Thyroid gland (tissue), 4 donors: ENCODE measurements at regions not wholly inside any gene's neighbourhood (a gene's known extent, or its start where the extent isn't known, plus 50 kb on each side); places are given as distances from the start of the nearest gene placed in this dataset.

Experiments used
- DNase-seq, 2 donors: peaks; one replicate each; pipeline ENCODE4 v3.0.0-alpha.2; 2019
- H3K27ac ChIP-seq, 3 donors: fragments of 200-600 bp; sonication (generic); 1 replicate in 2 of 3; 2 replicates in 1 of 3; pipeline ENCODE4 v1.5.1; 2016 to 2019; ENCODE audit warnings: mild to moderate bottlenecking in 1 of 3, moderate library complexity in 1 of 3
- H3K27me3 ChIP-seq: fragments of 200-600 bp; sonication (generic); one replicate; pipeline ENCODE4 v1.5.1; 2019
- H3K36me3 ChIP-seq, 2 donors: fragments of 200-600 bp; sonication (generic); one replicate each; pipeline ENCODE4 v1.5.1; 2016 to 2019
- H3K4me1 ChIP-seq, 2 donors: fragments of 200-600 bp; sonication (generic); one replicate each; pipeline ENCODE4 v1.5.1; 2017 to 2019
- H3K4me3 ChIP-seq, 3 donors: fragments of 200-600 bp; sonication (generic); replicated peaks in 1 of 3; 1 replicate in 2 of 3; 2 replicates in 1 of 3; pipeline ENCODE4 v1.5.1; 2016; ENCODE audit warnings: mild to moderate bottlenecking in 1 of 3
- H3K9me3 ChIP-seq: fragments of 200-600 bp; sonication (generic); one replicate; pipeline ENCODE4 v1.5.1; 2017
- CTCF ChIP-seq, 6 experiments: fragments of 200-600 bp in 3 of 6; fragments of 450-650 bp in 3 of 6; sonication (generic) in 3 of 6; IDR thresholded peaks; one replicate each; pipeline ENCODE4 v1.5.1; 2016 to 2019; ENCODE audit warnings: antibody characterized with exemption in 6 of 6, mild to moderate bottlenecking in 2 of 6, inconsistent platforms in 1 of 6, moderate library complexity in 1 of 6
- POLR2A ChIP-seq, 2 donors: fragments of 450-650 bp; IDR thresholded peaks; one replicate each; pipeline ENCODE4 v1.6.1; 2017; ENCODE audit warnings: antibody characterized with exemption in 2 of 2, mild to moderate bottlenecking in 2 of 2, moderate library complexity in 1 of 2
- WGBS, 2 donors: methylation state at CpG; one replicate each; pipeline ENCODE4 v1.1.5; 2017; 5-methylcytosine and 5-hydroxymethylcytosine counted together
- intact Hi-C: fragments of 100-400 bp; cut with DNase I; formaldehyde crosslinking; loops from one replicate; pipeline ENCODE4 v1.15.1; 2023

GRCh38 chr10:130782467-130782866 lies 529.1 kb downstream of the TCERG1L start:
- H3K36me3 ChIP-seq = no peaks in the 10 kb centered on the region
- H3K4me3 ChIP-seq = no peak overlapping the region
- 72 to 77% methylated on average over 10 to 11 of the region's 11 CpGs for WGBS, 2 donors
- H3K27ac ChIP-seq = no peak overlapping the region
- no peaks in the 10 kb centered on the region for H3K27me3 ChIP-seq
- no peaks in the 10 kb centered on the region for H3K4me1 ChIP-seq
- no peaks in the 10 kb centered on the region for H3K9me3 ChIP-seq
- no peak for TF ChIP-seq CTCF (IDR thresholded peaks at IDR 0.05)
- no peak for TF ChIP-seq POLR2A (IDR thresholded peaks at IDR 0.05)
- DNase-seq = no peak
- intact Hi-C loops = no loop called here

GRCh38 chr10:130784326-130784725 lies 527.2 kb downstream of the TCERG1L start:
- intact Hi-C loops = no loop called here
- TF ChIP-seq CTCF (IDR thresholded peaks at IDR 0.05) = no peak
- TF ChIP-seq POLR2A (IDR thresholded peaks at IDR 0.05) = no peak
- Histone ChIP-seq H3K4me1 (no peaks in the 10 kb centered on the region), H3K27ac (no peak overlapping the region), H3K4me3 (no peak overlapping the region), H3K36me3 (no peaks in the 10 kb centered on the region), H3K27me3 (no peaks in the 10 kb centered on the region), H3K9me3 (no peaks in the 10 kb centered on the region)
- no peak for DNase-seq
- 77 to 79% methylated on average over 6 to 7 of the region's 12 CpGs for WGBS, 2 donors

- no peak for DNase-seq
- intact Hi-C loops = no loop called here
- Histone ChIP-seq H3K4me1 (no peaks in the 10 kb centered on the region), H3K27ac (no peak overlapping the region), H3K4me3 (no peak overlapping the region), H3K27me3 (no peaks in the 10 kb centered on the region), H3K36me3 (no peaks in the 10 kb centered on the region), H3K9me3 (no peaks in the 10 kb centered on the region)
- no peak for TF ChIP-seq POLR2A (IDR thresholded peaks at IDR 0.05)
- TF ChIP-seq CTCF (IDR thresholded peaks at IDR 0.05) = no peak
- WGBS, 2 donors = 71 to 84% methylated on average over 11 to 12 of the region's 20 CpGs
These were observed 525.1 kb downstream of the TCERG1L start for GRCh38 chr10:130786365-130786966.

- Histone ChIP-seq H3K27ac (no peak overlapping the region), H3K4me3 (no peak overlapping the region), H3K36me3 (no peaks in the 10 kb centered on the region), H3K4me1 (no peaks in the 10 kb centered on the region), H3K27me3 (no peaks in the 10 kb centered on the region), H3K9me3 (no peaks in the 10 kb centered on the region)
- DNase-seq = no peak
- intact Hi-C loops = no loop called here
- WGBS, 2 donors = 34 to 35% methylated on average over 3 of the region's 3 CpGs
- TF ChIP-seq POLR2A (IDR thresholded peaks at IDR 0.05) = no peak
- no peak for TF ChIP-seq CTCF (IDR thresholded peaks at IDR 0.05)
These were observed 524.3 kb downstream of the TCERG1L start for GRCh38 chr10:130787243-130787642.

- Histone ChIP-seq H3K9me3 (no peaks in the 10 kb centered on the region), H3K27me3 (no peaks in the 10 kb centered on the region), H3K4me1 (no peaks in the 10 kb centered on the region), H3K36me3 (no peaks in the 10 kb centered on the region), H3K4me3 (no peak overlapping the region), H3K27ac (no peak overlapping the region)
- TF ChIP-seq POLR2A (IDR thresholded peaks at IDR 0.05) (no peak), CTCF (IDR thresholded peaks at IDR 0.05) (no peak)
- intact Hi-C loops = no loop called here
- 57 to 62% methylated on average over 3 to 4 of the region's 4 CpGs for WGBS, 2 donors
- no peak for DNase-seq
These were observed 523.7 kb downstream of the TCERG1L start for GRCh38 chr10:130787821-130788220.
